RCC 7860 (cell line): ENCODE measurements at regions not wholly inside any gene's neighbourhood (a gene's known extent, or its start where the extent isn't known, plus 50 kb on each side); places are given as distances from the start of the nearest gene placed in this dataset.

Source experiments
- DNase-seq: peaks from one replicate; pipeline ENCODE4 v3.0.0-alpha.2; 2015; ENCODE audit warnings: low spot score
- FAIRE-seq: peaks from 2 replicates; lab custom pipeline; 2012; peaks lifted over from hg19 to GRCh38; lab: Jason Lieb, UNC

DNA sequence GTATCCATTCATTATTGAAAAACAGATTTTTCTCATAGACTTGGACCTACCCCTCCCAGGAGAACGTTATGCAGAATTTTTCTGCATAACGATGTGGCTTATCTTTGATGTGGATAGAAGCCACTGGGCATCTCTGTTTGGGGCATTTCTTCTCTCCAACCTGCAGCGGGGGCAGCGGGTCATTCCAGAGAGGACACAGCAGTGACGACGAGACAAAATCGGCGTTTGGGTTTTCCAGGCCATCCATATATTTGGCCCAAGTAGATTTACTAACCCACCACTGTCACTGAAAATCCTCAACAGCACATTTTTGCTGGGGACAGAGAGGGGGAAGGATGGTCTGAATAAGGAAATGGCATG lies 299.3 kb upstream of the PITRM1 start:
- no peak for DNase-seq
- FAIRE-seq, result no peak

DNA sequence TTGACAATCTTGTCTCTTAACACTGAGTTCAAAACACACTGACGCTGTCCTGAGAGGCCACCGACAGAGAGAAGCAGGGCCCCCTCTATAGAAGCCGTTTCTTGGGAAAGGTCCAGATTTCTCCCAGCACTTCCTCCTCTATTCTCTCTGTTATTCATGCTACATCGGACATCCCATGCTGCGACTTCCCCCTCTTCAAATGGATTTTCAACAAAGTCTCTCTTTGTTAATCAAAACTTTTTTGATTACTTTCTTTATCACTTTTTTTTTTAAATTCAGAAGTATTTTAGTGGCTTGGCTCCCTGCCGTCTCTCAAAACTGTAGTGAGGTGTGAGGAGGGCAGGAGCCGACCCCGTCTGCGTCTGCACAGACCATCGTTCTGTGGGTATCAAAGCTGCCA lies 298.9 kb upstream of the PITRM1 start:
- no peak for DNase-seq
- no peak for FAIRE-seq

DNA sequence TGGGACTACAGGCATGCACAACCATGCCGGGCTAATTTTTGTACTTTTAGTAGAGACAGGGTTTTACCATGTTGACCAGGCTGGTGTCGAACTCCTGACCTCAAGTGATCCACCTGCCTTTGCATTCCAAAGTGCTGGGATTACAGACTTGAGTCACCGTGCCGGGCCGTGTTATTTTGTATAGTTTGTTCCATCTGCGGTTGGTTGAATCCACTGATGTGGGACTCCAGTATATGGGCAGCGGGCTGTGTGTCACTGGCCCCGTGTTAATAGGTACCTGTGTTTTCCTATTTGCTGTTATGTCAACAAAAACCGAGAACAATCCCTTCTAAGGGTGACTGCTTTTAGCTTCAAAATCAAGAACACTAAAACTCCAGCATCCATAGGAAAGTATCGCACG lies 297.6 kb upstream of the PITRM1 start:
- DNase-seq, result peak; percentile 59
- FAIRE-seq, result no peak

DNA sequence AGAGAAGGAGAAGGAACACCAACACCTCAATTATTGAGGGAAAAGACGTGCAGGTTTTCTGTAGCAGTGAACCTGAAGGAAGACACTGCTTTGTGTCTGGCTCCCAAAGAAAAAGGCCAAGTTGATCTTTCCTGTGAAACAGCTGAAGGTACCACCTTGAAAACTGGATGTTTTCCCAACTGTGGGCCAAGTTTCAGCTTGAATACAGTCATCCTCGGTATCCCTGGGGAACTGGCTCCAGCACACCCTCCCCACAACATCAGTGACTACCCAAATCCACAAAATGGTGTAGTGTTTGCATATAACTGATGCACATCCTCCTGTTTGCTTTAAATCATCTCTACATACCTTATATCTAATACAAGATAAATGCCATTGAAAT lies 297.0 kb upstream of the PITRM1 start:
- no peak for DNase-seq
- FAIRE-seq, result no peak

DNA sequence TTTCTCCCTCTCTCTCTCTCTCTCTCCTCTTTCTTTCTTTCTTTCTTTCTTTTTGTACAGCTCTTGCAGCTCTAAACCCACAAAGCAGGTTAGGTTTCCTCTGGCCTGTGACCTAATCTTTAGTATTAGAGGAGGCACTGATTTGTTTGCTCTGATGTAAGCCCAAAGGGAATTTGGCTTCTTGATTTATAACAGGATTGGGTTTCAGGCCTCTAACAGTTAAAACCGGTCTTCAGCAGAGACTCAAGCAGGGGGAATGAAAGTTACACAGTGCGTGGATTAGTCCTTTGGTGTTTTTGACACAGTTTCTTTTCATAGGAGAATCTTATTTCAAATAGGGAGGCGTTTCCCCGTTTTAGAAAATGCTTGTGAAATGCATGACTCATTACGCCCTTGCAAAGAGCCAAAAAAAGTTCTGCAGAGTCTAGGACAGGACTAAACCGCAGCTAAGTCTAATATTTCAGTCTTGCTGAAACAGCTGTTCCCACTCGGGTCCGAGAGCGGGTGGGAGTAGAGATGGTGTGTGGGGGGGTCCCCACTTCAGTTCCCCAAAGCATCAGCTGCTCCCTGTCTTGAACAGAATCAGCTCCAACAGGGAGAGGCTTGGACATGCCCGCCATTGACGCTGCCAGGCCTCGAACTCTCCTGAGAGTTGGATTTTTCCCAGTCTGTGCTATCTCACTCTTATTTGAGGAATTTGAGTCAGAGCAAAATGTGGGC lies 296.5 kb upstream of the PITRM1 start:
- peak; percentile 87 for DNase-seq

DNA sequence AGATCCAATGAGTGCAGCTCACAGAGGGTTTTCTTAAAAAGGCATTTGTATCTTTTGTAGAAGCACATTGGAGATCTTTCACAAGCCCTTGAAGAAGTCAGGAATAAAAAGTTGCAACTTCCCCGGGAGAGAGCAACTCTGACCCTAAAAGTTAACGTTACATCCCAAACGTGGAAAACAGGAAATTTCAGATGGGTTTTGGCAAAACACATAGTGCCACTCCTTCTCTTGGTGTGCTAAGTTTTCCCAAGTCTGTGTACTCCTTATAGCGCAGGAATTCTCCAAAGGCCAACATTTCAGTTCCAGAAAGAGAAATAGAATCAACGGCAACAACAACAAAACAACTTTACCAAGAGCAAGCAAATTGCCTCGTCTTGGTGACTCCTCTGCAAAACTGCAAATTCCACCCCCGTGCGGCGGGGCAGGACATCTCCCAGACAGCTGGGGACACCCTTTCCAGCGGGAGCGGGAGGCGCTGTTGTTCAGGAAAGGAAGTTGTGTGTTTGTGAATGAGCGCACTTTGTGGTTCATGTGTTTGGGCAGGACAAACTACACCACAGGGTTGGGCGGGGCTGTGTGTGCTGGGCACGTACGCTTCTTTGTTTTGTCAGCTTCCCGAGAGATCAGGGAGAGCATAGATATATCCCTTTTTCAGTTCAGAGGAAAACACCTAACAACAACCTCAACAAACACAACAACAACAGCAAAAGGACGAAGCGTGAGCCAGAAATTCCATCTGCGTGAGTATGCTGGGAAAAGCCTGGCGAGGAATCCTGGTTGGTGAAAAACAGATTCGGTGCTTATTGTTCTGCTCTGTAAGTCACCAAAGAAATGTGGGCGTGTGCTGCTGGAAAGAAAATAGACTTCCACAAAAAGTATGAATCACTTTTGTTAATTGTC lies 294.7 kb upstream of the PITRM1 start:
- no peak for FAIRE-seq
- peak; percentile 93 for DNase-seq

More for the DNA sequence above, 296.5 kb upstream of the PITRM1 start:
- FAIRE-seq, result peak; percentile 87

DNA sequence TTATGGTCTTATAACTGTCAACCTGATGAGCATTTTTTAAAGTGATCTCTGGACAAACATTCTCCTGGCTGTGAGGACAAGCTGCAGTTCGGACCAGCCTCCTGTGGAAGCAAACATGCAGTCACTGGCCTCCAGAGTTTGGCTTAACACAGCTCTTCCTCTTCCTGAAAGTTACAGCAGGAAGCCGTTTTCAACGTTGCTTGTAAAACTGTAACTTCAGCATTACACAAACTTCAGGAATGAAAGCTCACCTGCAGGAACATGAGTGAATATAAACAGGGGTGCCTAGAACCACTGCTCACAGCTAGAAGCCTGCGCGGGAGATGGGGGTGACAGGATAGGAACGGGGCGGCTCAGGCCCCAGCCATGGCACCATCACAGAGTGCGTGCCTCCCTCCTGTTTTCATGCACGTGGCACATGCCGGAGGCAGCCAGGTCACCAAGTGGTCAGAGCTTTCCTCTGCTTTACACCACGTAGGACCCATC lies 292.9 kb upstream of the PITRM1 start:
- FAIRE-seq (no peak), DNase-seq (peak; percentile 43)

DNA sequence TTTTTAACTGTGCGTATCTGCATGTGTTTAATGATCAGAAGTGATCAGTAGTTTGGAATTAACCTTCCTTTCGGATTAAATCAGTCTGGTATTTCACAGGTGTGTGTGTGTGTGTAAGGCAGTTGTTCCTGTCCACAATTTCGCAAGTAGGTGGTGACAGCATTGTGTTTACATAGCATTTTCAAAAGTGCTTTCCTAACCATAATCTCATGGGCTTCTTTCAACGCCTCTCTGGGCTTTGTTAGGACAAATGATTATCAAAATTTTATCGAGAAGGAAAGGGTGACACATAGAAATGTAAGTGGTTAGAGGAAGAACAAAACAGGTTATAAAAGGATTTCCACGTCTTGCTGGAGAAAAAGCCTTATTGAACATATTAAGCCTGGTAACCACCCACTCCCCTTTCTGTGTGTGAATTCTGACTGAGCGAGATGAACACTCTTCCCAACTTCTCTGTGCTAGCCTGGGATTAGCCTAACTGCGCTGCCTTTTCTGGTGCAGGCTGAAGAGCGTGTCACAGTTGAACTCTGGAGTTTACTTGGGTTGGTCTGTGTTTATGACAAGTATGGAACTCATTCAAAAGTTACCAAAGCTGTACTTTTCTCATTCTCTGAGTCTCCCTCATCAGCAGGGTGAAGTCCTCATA lies 292.3 kb upstream of the PITRM1 start:
- DNase-seq (no peak), FAIRE-seq (no peak)

DNA sequence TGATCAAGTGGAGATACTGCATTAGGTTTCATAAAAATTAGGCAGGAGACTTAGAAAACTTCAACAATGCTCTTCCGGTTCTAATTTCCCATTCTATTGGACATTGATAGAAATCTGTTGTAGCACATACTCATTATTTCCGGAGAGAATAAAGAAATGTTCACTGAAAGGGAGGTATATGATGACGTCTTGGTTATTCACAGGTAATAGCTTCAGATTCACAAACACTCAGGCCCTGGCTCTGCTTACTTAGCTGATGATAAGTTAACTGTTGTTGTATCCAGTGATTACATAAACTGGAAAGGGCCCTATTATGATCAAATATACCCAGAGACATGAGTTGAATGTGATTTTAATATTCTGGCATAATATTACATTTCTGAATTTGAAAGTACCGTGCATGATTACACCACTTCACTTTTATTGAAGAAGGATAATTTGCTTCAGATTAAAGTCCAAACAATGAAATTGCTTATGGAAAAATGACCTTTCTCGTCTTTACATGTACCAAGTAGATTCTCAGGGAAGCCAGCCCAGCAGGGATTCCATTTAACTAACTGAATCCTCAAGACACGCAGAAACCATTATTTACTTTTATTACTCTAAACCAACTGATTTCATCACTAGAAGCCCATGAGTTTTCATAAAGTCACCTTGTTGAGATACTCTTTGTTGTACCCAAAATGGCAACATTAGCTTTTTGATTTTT lies 288.0 kb upstream of the PITRM1 start:
- FAIRE-seq, result no peak
- DNase-seq, result no peak

DNA sequence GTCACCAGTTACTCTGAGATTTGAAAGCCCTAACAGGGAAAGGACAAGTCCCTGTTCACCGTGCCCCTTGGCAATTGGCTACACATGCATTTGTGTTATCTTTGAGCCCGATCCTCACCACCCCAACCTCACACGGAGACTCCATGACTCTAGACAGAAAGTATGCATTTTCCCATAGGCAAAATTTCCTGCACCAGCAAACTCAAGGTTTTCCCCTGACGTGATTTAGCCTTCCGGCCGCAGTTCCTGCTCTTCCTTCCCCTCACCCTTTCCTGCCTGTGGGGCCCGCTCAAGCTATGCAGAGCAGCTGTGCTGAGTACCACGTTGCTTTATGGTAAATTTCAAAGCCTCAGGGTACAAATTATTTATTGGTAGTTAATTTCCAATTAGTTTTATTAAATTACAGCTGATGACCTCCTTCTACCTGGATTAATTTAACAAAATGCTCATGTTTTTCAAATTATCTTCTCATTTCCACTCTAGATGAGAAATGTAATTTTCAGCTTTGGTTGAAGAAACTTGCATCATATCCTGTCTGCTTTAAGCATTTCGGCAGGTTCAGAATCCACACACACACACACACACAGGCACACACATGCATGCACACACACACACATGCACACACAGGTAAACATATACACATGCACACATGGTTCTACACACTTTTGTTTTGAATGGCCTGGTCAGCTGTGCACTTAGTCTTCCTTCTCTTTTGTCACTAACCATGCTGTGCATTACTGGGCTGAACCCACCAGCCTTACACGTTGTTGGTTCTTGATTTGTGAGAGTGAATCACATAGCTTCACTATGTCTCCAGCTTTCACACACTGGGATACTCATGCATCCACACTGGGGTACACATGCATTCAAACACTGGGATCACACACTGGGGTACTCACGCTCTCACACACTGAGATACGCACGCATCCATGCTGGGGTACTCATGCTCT lies 283.1 kb upstream of the PITRM1 start:
- FAIRE-seq (no peak), DNase-seq (no peak)

DNA sequence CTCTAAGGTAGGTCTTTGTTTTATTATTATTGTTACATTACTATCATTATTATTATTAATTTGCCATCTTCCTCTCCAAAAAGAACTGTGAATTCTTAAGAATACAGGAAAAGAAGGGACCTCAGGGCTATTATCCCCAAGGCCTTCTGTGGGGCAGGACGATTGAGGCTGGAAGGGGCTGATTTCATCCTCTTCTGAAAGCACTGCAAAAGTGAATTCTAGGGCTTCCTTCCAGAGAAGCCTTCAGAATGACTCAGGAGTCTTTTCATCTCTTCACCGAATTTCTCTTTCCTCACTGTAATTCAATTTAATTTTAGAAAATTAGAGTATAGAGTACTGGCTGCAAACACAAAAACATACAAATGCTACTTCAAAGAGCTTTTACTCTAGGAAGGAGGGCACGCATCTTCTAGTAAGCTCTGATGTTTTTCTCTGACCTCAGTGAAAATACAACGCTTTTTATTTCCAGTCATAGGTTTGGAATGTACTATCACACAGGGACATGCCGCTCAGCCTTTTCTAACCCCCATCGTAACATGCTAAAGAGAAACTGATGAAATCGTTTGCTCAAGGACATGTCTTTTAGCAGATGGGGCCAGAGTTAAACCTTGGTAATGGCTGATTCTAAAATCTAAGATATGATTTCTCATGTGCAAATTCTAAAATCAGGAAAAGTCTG lies 280.2 kb upstream of the PITRM1 start:
- DNase-seq (peak; percentile 89), FAIRE-seq (peak; percentile 90)

DNA sequence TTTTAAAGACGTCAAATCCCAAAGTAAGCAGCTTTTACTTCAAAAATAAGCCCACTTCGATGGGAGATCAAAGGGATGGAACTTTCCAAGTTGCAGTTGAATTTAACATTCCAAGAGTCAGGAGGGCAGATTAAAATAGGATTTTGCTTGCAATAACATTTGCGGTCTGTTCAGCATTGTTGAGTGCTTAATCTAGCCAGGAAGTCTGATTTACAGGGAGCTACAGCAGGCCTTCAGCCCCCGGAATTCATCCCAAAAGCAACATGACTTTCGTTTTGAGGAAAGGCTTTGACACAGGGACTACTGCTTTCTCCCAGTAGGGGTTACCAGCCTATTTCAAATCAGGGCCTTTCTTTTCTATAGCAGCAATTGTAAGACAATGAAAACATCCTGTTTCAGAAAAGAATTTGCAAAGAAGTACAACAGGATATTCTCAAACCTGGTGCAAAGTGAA lies 279.6 kb upstream of the PITRM1 start:
- DNase-seq, result peak; percentile 90
- no peak for FAIRE-seq

DNA sequence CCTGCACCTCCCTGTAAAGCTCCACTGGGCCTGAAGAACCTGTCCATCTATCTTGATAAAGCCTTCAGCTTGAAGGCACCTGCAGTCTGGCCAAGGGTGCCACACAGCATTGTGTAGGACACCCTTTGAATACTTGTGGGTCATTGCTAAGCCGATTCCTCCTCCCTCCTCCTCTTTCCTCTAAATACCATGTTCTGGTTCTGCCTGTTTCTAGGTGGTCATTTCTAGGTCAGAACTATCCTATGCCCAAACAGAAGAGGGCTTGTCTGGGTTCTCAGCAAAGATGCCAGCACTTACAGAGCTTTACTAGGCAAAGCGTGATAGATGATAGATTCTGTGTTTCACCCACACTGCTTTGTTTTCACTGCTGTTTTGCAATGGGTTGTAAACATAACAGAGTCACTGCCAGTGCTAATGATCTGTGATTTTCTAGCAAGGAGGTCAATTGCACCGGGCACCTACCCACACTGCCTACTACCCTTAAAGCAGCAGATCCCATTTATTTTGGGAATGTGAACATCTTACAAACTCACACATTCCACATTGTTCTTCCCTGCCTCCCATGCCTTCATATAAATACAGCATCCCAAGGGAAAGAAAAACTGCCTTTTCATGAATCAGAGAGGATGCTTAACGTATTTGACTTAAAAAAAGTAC lies 279.1 kb upstream of the PITRM1 start:
- no peak for FAIRE-seq
- DNase-seq, result no peak

DNA sequence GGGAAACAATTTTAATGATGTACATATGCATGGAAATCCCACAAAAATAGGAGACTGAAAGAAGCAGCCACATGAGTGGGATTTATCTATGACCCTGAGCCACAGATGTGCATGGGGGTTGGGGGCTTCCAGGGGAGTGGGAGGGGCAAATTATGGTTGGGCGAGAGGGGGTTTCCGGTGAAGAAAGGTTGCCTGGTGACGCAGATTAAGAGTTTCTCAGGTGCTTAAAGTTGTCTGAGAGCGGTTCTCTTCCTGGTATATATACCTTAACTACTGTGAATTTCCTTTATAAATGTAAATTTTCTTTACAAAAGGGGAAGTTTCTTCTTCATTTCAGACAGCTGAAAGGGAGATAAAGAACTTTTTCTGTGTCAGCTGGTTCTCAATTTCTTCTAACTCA lies 273.6 kb upstream of the PITRM1 start:
- DNase-seq (no peak), FAIRE-seq (no peak)

DNA sequence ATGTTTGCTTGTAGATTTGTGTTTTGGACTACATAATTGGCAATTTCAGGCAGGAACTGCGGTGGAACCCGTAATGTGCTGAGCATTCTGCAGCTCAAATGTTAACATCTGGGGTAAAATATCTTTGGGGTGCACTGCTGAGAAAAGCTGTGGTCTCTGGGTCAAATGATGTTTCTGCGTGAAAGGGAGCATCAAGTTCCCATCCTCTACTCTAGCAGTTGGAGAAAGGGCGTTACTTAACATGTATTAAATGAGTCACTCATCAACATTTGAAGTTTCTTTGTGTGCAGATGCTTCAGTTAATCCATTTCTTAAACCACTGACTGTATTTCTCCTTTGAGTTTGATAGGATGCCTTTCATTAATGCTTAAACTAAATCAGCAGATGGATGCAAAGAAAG lies 273.1 kb upstream of the PITRM1 start:
- no peak for DNase-seq

DNA sequence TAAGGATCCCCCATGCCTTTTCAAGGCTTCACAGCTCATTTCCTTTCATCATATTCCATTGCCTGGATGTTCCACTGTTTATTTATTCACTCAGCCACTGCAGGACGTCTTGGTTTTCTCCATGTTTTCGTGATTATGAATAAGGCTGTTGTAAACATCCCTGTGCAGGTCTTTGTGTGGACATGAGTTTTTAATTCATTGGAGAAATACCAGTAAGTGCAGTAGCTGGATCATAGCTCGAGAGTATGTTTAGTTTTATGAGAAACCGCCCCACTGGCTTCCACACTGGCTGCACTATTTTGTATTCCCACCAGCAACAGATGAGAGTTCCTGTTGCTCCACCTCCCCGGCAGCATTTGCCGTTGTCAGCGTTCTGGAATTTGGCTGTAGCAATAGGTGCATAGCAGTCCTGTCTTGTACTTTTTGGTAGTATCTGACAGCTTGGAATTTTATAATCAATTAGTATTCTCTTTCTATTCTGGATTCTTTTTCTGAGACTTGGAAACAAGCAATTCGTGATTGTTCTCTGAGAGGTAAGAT lies 269.9 kb upstream of the PITRM1 start:
- FAIRE-seq, result no peak
- DNase-seq, result no peak

More for the DNA sequence above, 273.1 kb upstream of the PITRM1 start:
- FAIRE-seq, result no peak

DNA sequence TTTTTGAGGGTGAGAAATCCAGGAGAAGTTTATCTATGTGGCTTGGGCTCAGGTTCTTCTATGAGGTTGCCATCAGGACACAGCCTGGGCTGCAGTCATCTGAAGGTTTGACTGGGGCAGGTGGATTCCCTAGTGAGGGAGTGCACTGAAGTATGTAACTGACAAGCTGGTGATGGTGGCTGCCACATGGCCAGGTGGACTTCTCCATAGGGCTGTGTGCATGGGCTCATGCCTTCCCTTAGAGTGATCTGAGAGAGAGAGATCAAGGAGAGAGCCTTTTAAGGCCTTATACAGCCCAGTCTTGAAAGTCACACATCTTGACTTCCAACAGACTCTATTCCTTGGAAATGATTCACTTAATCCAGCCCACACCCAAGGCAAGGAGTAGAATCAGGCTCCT lies 266.6 kb upstream of the PITRM1 start:
- DNase-seq (no peak), FAIRE-seq (no peak)

DNA sequence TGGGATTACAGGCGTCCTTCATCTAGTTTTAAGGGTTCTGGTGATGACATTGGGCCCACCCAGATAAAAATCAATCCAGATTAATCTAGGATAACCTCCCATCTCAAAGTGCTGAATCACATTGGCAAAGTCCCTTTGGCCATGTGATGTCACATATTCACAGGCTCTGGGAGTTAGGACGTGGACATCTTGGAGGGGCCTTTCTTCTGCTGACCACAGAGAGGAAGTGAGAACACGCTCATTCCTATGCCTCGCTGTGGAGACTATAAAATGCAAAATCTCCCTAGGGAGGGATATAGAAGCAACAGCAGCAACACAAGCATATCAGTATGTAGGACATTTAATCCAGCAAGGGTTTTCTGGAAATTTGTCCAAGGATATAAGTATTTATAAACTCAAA lies 266.0 kb upstream of the PITRM1 start:
- no peak for DNase-seq
- FAIRE-seq, result no peak
